ENCODE measurements at regions not wholly inside any gene's neighbourhood (a gene's known extent, or its start where the extent isn't known, plus 50 kb on each side); places are given as distances from the start of the nearest gene placed in this dataset.

DNA sequence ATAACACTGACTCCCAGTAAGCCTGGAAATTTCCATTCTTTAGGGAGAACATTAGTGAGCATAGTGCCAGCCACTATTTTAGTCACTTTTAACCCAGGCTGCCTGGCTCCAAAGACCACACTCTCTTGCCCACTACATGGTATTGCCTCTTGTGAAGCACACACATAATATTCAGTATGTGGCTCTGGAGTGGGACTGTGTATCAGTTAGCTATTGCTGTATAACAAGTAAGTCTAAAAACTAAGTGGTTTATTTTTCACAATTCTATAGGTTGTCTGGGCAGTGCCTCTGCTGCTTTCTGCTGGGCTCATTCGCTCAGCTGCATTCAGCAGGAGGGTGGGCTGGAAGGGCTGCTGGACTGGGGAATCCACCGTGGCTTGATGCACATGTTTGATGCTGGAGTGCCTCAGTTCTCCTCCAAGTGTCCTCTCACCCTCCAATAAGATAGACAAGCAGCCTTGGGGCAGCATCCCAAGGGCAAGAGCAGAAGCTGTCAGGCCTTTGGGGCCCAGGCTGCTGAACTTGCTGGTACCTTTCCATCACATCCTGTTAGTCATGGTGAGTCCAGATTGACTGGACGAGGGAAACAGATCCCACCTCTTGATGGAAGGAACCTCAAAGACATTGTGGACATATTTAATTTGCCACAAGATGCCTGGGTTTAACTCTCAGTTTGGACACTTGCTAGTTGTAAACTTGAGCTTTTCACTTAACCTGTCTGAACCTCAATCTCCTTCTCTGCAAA lies 66.6 kb upstream of the TLE3 start:
- Histone ChIP-seq H3K27ac (ENCODE audit: low read depth, low read length) (no peak overlapping the region), H3K4me3 (ENCODE audit: low read length) (no peak overlapping the region), H3K9me2 (replicated peaks; ENCODE audit: control insufficient read depth, low read length) (no peaks in the 10 kb centered on the region), H3F3A (ENCODE audit: control insufficient read depth, insufficient read depth) (no peaks in the 10 kb centered on the region), H3K9me3 (ENCODE audit: control insufficient read depth, insufficient read depth, low read length) (no peaks in the 10 kb centered on the region), H3K4me2 (ENCODE audit: low read length) (no peak overlapping the region), H3K36me3 (ENCODE audit: control insufficient read depth, low read length) (no peaks in the 10 kb centered on the region), H4K20me1 (ENCODE audit: control insufficient read depth, insufficient read depth, low read depth, low read length) (no peaks in the 10 kb centered on the region), H3K27me3 (ENCODE audit: control insufficient read depth, low read length) (peaks cover 24% of the 10 kb centered on the region), H3K79me2 (ENCODE audit: control insufficient read depth, low read length) (no peaks in the 10 kb centered on the region), H3K4me1 (ENCODE audit: control insufficient read depth, low read length) (no peaks in the 10 kb centered on the region)
- TF ChIP-seq EZH2phosphoT487 (IDR thresholded peaks at IDR 0.05; ENCODE audit: borderline replicate concordance, low read length) (no peak), CTCF (IDR thresholded peaks at IDR 0.05; ENCODE audit: low read depth, low read length, poor library complexity, severe bottlenecking) (no peak)

- H3K9me2 ChIP-seq (replicated peaks; ENCODE audit: control insufficient read depth, low read length) = no peaks in the 10 kb centered on the region
- no peaks in the 10 kb centered on the region for H3F3A ChIP-seq (ENCODE audit: control insufficient read depth, insufficient read depth)
- no peaks in the 10 kb centered on the region for H3K36me3 ChIP-seq (ENCODE audit: control insufficient read depth, low read length)
- TF ChIP-seq CTCF (IDR thresholded peaks at IDR 0.05; ENCODE audit: low read depth, low read length, poor library complexity, severe bottlenecking) = no peak
- TF ChIP-seq EZH2phosphoT487 (IDR thresholded peaks at IDR 0.05; ENCODE audit: borderline replicate concordance, low read length) = no peak
- no peaks in the 10 kb centered on the region for H3K4me1 ChIP-seq (ENCODE audit: control insufficient read depth, low read length)
- no peak overlapping the region for H3K4me2 ChIP-seq (ENCODE audit: low read length)
- no peaks in the 10 kb centered on the region for H4K20me1 ChIP-seq (ENCODE audit: control insufficient read depth, insufficient read depth, low read depth, low read length)
- peaks cover 34% of the 10 kb centered on the region for H3K27me3 ChIP-seq (ENCODE audit: control insufficient read depth, low read length)
- H3K27ac ChIP-seq (ENCODE audit: low read depth, low read length) = no peak overlapping the region
- no peaks in the 10 kb centered on the region for H3K79me2 ChIP-seq (ENCODE audit: control insufficient read depth, low read length)
- no peak overlapping the region for H3K4me3 ChIP-seq (ENCODE audit: low read length)
- no peaks in the 10 kb centered on the region for H3K9me3 ChIP-seq (ENCODE audit: control insufficient read depth, insufficient read depth, low read length)
Observed at GRCh38 chr15:70160803-70161565, 63.3 kb upstream of the TLE3 start.

GRCh38 chr15:70160267-70160666 lies 62.5 kb upstream of the TLE3 start:
- H3K27ac ChIP-seq (ENCODE audit: low read depth, low read length) = no peak overlapping the region
- no peak overlapping the region for H3K4me3 ChIP-seq (ENCODE audit: low read length)
- H3K27me3 ChIP-seq (ENCODE audit: control insufficient read depth, low read length) = peaks cover 38% of the 10 kb centered on the region
- no peak overlapping the region for H3K4me2 ChIP-seq (ENCODE audit: low read length)
- H3F3A ChIP-seq (ENCODE audit: control insufficient read depth, insufficient read depth) = no peaks in the 10 kb centered on the region
- TF ChIP-seq EZH2phosphoT487 (IDR thresholded peaks at IDR 0.05; ENCODE audit: borderline replicate concordance, low read length) = no peak
- no peak for TF ChIP-seq CTCF (IDR thresholded peaks at IDR 0.05; ENCODE audit: low read depth, low read length, poor library complexity, severe bottlenecking)
- no peaks in the 10 kb centered on the region for H4K20me1 ChIP-seq (ENCODE audit: control insufficient read depth, insufficient read depth, low read depth, low read length)
- no peaks in the 10 kb centered on the region for H3K4me1 ChIP-seq (ENCODE audit: control insufficient read depth, low read length)
- H3K9me3 ChIP-seq (ENCODE audit: control insufficient read depth, insufficient read depth, low read length) = no peaks in the 10 kb centered on the region
- H3K36me3 ChIP-seq (ENCODE audit: control insufficient read depth, low read length) = no peaks in the 10 kb centered on the region
- H3K79me2 ChIP-seq (ENCODE audit: control insufficient read depth, low read length) = no peaks in the 10 kb centered on the region
- no peaks in the 10 kb centered on the region for H3K9me2 ChIP-seq (replicated peaks; ENCODE audit: control insufficient read depth, low read length)
